Esophagus squamous epithelium (tissue), 5 donors: ENCODE measurements at regions not wholly inside any gene's neighbourhood (a gene's known extent, or its start where the extent isn't known, plus 50 kb on each side); places are given as distances from the start of the nearest gene placed in this dataset.

ENCODE experiments used
- DNase-seq: peaks from one replicate; lab custom pipeline; 2025; lab: John Stamatoyannopoulos, UW
- H3K27ac ChIP-seq, 4 donors: fragments of 200-600 bp; sonication (generic); one replicate each; pipeline ENCODE4 v1.5.1; 2016 to 2019; ENCODE audit warnings: mild to moderate bottlenecking in 1 of 4
- H3K27me3 ChIP-seq, 4 donors: fragments of 200-600 bp; sonication (generic); 1 replicate in 3 of 4; 2 replicates in 1 of 4; pipeline versions ENCODE4 v1.5.1 to v1.6.0; 2017 to 2021; ENCODE audit warnings: antibody characterized with exemption in 1 of 4
- H3K36me3 ChIP-seq, 3 donors: fragments of 200-600 bp; sonication (generic); one replicate each; pipeline ENCODE4 v1.5.1; 2016 to 2019
- H3K4me1 ChIP-seq, 3 donors: fragments of 200-600 bp; sonication (generic); one replicate each; pipeline ENCODE4 v1.5.1; 2017 to 2019
- H3K4me3 ChIP-seq, 4 donors: fragments of 200-600 bp; sonication (generic); 1 replicate in 3 of 4; 2 replicates in 1 of 4; pipeline ENCODE4 v1.5.1; 2016 to 2019; ENCODE audit warnings: mild to moderate bottlenecking in 2 of 4, moderate library complexity in 1 of 4
- H3K9me3 ChIP-seq, 3 donors: fragments of 200-600 bp; sonication (generic); one replicate each; pipeline ENCODE4 v1.5.1; 2016 to 2019
- CTCF ChIP-seq, 6 experiments: fragments of 450-650 bp in 4 of 6; fragments of 200-600 bp in 2 of 6; sonication (generic) in 2 of 6; IDR thresholded peaks; one replicate each; pipeline ENCODE4 v1.5.1; 2016 to 2019; ENCODE audit warnings: antibody characterized with exemption in 6 of 6, mild to moderate bottlenecking in 4 of 6, moderate library complexity in 4 of 6
- POLR2A ChIP-seq, 4 donors: fragments of 450-650 bp; IDR thresholded peaks; one replicate each; pipeline ENCODE4 v1.6.1; 2017; ENCODE audit warnings: antibody characterized with exemption in 4 of 4, mild to moderate bottlenecking in 4 of 4, moderate library complexity in 3 of 4
- WGBS, 2 donors: methylation state at CpG; one replicate each; pipeline ENCODE4 v1.1.5; 2018; 5-methylcytosine and 5-hydroxymethylcytosine counted together
- intact Hi-C: fragments of 100-400 bp; cut with DNase I; formaldehyde crosslinking; loops from one replicate; pipeline ENCODE4 v1.15.0; 2022
- donor health status: DM: yes; HTN: yes; CAD: no.

DNA sequence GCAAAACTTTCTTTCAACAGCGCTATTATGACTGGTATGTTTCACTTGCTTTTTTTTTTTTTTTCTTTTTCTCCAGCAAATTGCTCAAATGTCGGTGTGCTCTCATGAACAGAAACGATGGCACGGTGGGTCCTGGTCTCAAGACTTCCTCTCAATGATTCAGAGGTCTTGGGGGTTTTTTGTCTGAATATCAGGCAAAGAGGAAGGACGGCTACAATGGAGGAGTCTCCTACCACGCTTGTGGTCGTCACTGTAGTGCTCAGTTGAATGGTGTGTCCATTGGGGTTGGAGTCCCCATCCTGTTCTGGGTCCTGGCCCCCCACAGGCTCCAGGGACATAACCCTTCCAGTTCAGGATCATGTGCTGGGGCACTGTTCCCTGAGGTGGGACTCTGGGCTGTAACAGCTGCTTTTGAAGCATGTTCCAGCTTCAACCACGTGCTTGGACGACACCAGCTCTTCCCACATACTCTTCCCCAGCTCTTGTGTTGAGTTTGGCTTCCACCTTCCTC, 266.7 kb upstream of the KLF6 start:
- Histone ChIP-seq H3K36me3 (no peaks in the 10 kb centered on the region), H3K4me1 (peaks cover 0 to 22% (median 13%) of the 10 kb centered on the region in 3 donors), H3K27me3 (no peaks in the 10 kb centered on the region), H3K4me3 (peak overlapping the region; percentile 0 to 53 (median 23)), H3K9me3 (no peaks in the 10 kb centered on the region), H3K27ac (peak overlapping the region; percentile 40 to 83 (median 81))
- TF ChIP-seq POLR2A (IDR thresholded peaks at IDR 0.05): no peak
- no peak for TF ChIP-seq CTCF (IDR thresholded peaks at IDR 0.05)
- no peak for DNase-seq
- intact Hi-C loops: no loop called here
- 55 to 75% methylated on average over 9 of the region's 9 CpGs for WGBS, 2 donors

DNA sequence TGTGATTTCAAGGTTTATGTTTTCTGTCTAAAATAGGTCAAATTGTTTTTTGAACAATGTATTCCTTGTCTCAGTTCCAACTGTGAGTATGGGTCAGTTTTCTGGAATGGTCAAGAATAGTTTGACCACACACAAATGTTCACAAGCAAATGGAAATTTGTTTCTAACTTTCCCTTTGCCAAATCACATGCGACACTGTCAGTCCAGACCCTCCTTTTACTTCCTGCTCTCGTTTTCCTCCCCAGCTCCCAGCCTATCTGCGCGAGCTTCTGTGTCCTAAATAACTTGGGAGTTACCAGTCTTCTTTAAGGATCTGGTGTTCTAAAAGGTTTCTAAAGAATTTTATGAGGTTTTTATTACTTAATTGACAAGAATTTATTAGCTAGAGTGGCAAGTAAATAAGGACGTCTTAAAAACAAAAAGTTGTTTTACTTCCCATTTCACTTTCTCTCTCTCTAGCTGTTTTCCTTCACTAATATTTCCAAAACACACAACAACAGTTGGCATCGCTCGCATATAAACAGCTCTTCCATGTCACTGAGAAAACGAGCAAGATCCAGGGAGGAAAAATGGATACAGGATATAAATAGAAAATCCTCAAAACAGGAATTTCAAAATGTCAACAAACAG, 266.1 kb upstream of the KLF6 start:
- DNase-seq: no peak
- peak overlapping the region; percentile 0 to 53 (median 23) for H3K4me3 ChIP-seq
- peak overlapping the region; percentile 5 to 83 (median 81) for H3K27ac ChIP-seq
- WGBS, 2 donors: 32 to 33% methylated on average over 8 of the region's 8 CpGs
- TF ChIP-seq POLR2A (IDR thresholded peaks at IDR 0.05): peak in 1 of 4 donors; percentile 13
- no peak for TF ChIP-seq CTCF (IDR thresholded peaks at IDR 0.05)
- no peaks in the 10 kb centered on the region for H3K27me3 ChIP-seq
- no peaks in the 10 kb centered on the region for H3K36me3 ChIP-seq
- H3K4me1 ChIP-seq: peaks cover 0 to 23% (median 13%) of the 10 kb centered on the region in 3 donors
- H3K9me3 ChIP-seq: no peaks in the 10 kb centered on the region
- intact Hi-C loops: no loop called here

- no peaks in the 10 kb centered on the region for H3K9me3 ChIP-seq
- no peak for TF ChIP-seq CTCF (IDR thresholded peaks at IDR 0.05)
- TF ChIP-seq POLR2A (IDR thresholded peaks at IDR 0.05): no peak
- no peaks in the 10 kb centered on the region for H3K27me3 ChIP-seq
- H3K4me1 ChIP-seq: peaks cover 0 to 23% (median 13%) of the 10 kb centered on the region in 3 donors
- WGBS, 2 donors: 93 to 94% methylated on average over 4 of the region's 4 CpGs
- peak overlapping the region in 3 of 4 donors; percentile 81 to 83 (median 81) for H3K27ac ChIP-seq
- H3K4me3 ChIP-seq: no peak overlapping the region
- intact Hi-C loops: no loop called here
- no peaks in the 10 kb centered on the region for H3K36me3 ChIP-seq
- DNase-seq: no peak
These were observed 265.1 kb upstream of the KLF6 start for GRCh38 chr10:4050061-4050460.

GRCh38 chr10:4049348-4049747, 264.3 kb upstream of the KLF6 start:
- no peak for TF ChIP-seq POLR2A (IDR thresholded peaks at IDR 0.05)
- no peak for TF ChIP-seq CTCF (IDR thresholded peaks at IDR 0.05)
- intact Hi-C loops: no loop called here
- Histone ChIP-seq H3K4me3 (no peak overlapping the region), H3K36me3 (no peaks in the 10 kb centered on the region), H3K9me3 (no peaks in the 10 kb centered on the region), H3K4me1 (peaks cover 0 to 23% (median 13%) of the 10 kb centered on the region in 3 donors), H3K27me3 (no peaks in the 10 kb centered on the region), H3K27ac (no peak overlapping the region)
- WGBS, 2 donors: 81 to 94% methylated on average over 6 of the region's 6 CpGs
- DNase-seq: no peak

GRCh38 chr10:4048236-4048864, 263.3 kb upstream of the KLF6 start:
- WGBS, 2 donors: 76 to 90% methylated on average over 1 of the region's 2 CpGs
- no peak for TF ChIP-seq CTCF (IDR thresholded peaks at IDR 0.05)
- no peak for TF ChIP-seq POLR2A (IDR thresholded peaks at IDR 0.05)
- no peak for DNase-seq
- Histone ChIP-seq H3K4me3 (no peak overlapping the region), H3K27me3 (no peaks in the 10 kb centered on the region), H3K4me1 (peaks cover 0 to 23% (median 13%) of the 10 kb centered on the region in 3 donors), H3K9me3 (no peaks in the 10 kb centered on the region), H3K36me3 (no peaks in the 10 kb centered on the region), H3K27ac (no peak overlapping the region)
- intact Hi-C loops: no loop called here
